ENCODE measurements at regions not wholly inside any gene's neighbourhood (a gene's known extent, or its start where the extent isn't known, plus 50 kb on each side); places are given as distances from the start of the nearest gene placed in this dataset.
"Not testable (repeated sequence)": the region's sequence is repeated elsewhere in the genome, so short reads cannot be mapped to it uniquely, and the experiment has no call there.

DNA sequence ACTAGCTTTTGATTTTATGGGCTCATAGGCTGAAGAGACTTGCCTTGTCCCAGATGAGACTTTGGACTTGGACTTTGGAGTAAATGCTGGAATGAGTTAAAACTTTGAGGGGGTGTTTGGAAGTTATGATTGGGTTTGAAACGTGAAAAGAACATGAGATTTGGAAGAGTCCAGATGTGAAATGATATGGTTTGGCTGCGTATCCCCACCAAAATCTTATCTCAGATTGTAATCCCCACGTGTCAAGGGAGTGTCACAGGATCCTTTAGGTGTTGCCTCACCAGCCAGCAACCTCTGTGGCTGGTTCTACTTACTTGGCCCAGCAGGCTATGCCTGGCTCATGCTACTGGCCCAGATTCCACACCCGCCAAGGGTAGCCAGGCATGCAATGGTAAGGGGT lies 119.6 kb upstream of the NPY start:
- Histone ChIP-seq H3K4me2 (ENCODE audit: control insufficient read depth, extremely low read depth, insufficient read depth, low read depth, low read length) (no peak overlapping the region), H3K27me3 (ENCODE audit: control insufficient read depth, extremely low read depth, insufficient read depth, low read length) (no peaks in the 10 kb centered on the region), H3K36me3 (ENCODE audit: control insufficient read depth in 2 of 2, extremely low read depth in 1 of 2, insufficient read depth in 2 of 2, low read length in 2 of 2) (no peaks in the 10 kb centered on the region), H4K20me1 (ENCODE audit: control insufficient read depth, extremely low read depth, insufficient read depth, low read length) (no peaks in the 10 kb centered on the region), H3K27ac (ENCODE audit: control insufficient read depth, insufficient read depth, low read length) (no peak overlapping the region), H3K4me3 (ENCODE audit: control insufficient read depth in 2 of 3, extremely low read depth in 1 of 3, insufficient read depth in 2 of 3, low read depth in 1 of 3, low read length in 3 of 3) (no peak overlapping the region), H2AFZ (ENCODE audit: control insufficient read depth, low read length) (no peak overlapping the region), H3K79me2 (ENCODE audit: control insufficient read depth, insufficient read depth, low read length) (no peaks in the 10 kb centered on the region), H3K9ac (ENCODE audit: control insufficient read depth, extremely low read depth, insufficient read depth, low read length) (no peak overlapping the region), H3K4me1 (ENCODE audit: control insufficient read depth, extremely low read depth, insufficient read depth, low read length) (no peaks in the 10 kb centered on the region), H3K9me1 (ENCODE audit: control insufficient read depth, extremely low read depth, insufficient read depth, low read length) (no peaks in the 10 kb centered on the region), H3K9me3 (ENCODE audit: control insufficient read depth, low read depth, low read length) (no peaks in the 10 kb centered on the region)
- dilution Hi-C loops (cut with MboI; ENCODE audit: extremely low pct_ligation_motif_present, low sequenced_read_pairs): no loop called here
- no peak for DNase-seq (ENCODE audit: low read depth, low spot score)
- TF ChIP-seq EZH2 (IDR thresholded peaks at IDR 0.05; ENCODE audit: low read length): no peak
- TF ChIP-seq, protein P1, sequence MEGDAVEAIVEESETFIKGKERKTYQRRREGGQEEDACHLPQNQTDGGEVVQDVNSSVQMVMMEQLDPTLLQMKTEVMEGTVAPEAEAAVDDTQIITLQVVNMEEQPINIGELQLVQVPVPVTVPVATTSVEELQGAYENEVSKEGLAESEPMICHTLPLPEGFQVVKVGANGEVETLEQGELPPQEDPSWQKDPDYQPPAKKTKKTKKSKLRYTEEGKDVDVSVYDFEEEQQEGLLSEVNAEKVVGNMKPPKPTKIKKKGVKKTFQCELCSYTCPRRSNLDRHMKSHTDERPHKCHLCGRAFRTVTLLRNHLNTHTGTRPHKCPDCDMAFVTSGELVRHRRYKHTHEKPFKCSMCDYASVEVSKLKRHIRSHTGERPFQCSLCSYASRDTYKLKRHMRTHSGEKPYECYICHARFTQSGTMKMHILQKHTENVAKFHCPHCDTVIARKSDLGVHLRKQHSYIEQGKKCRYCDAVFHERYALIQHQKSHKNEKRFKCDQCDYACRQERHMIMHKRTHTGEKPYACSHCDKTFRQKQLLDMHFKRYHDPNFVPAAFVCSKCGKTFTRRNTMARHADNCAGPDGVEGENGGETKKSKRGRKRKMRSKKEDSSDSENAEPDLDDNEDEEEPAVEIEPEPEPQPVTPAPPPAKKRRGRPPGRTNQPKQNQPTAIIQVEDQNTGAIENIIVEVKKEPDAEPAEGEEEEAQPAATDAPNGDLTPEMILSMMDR (optimal IDR thresholded peaks at IDR 0.05 in 1 of 3, IDR thresholded peaks at IDR 0.05 in 1 of 3, conservative IDR thresholded peaks at IDR 0.05 in 1 of 3; ENCODE audit: extremely low read depth in 1 of 3, insufficient read depth in 2 of 3, low read length in 3 of 3): no peak
- FAIRE-seq: no peak

DNA sequence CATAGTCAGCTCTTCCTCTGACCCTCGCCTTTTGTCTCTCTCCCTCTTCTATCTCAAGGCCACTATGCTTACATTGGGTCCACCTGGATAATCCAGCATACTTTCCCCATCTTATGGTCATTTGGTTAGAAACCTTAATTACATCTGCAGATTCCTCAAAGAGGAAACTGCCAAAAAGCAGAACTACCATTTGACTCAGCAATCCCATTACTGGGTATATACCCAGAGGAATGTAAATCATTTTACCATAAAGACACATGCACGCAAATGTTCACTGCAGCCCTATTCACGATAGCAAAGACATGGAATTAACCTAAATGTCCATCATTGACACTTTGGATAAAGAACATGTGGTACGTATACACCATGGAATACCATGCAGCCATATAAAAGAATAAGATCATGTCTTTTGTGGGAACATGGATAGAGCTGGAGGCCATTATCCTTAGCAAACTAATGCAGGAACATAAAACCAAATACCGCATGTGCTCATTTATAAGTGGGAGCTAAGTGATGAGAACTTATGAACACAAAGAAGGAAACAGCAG lies 114.8 kb upstream of the NPY start:
- no peak overlapping the region for H2AFZ ChIP-seq (ENCODE audit: control insufficient read depth, low read length)
- no peak for FAIRE-seq
- DNase-seq (ENCODE audit: low read depth, low spot score): no peak
- no peaks in the 10 kb centered on the region for H3K4me1 ChIP-seq (ENCODE audit: control insufficient read depth, extremely low read depth, insufficient read depth, low read length)
- H3K4me3 ChIP-seq (ENCODE audit: control insufficient read depth in 2 of 3, extremely low read depth in 1 of 3, insufficient read depth in 2 of 3, low read depth in 1 of 3, low read length in 3 of 3): no peak overlapping the region
- H3K27me3 ChIP-seq (ENCODE audit: control insufficient read depth, extremely low read depth, insufficient read depth, low read length): no peaks in the 10 kb centered on the region
- TF ChIP-seq EZH2 (IDR thresholded peaks at IDR 0.05; ENCODE audit: low read length): no peak
- TF ChIP-seq, protein P1 (optimal IDR thresholded peaks at IDR 0.05 in 1 of 3, IDR thresholded peaks at IDR 0.05 in 1 of 3, conservative IDR thresholded peaks at IDR 0.05 in 1 of 3; ENCODE audit: extremely low read depth in 1 of 3, insufficient read depth in 2 of 3, low read length in 3 of 3): no peak
- no peak overlapping the region for H3K27ac ChIP-seq (ENCODE audit: control insufficient read depth, insufficient read depth, low read length)
- H4K20me1 ChIP-seq (ENCODE audit: control insufficient read depth, extremely low read depth, insufficient read depth, low read length): no peaks in the 10 kb centered on the region
- H3K4me2 ChIP-seq (ENCODE audit: control insufficient read depth, extremely low read depth, insufficient read depth, low read depth, low read length): no peak overlapping the region
- H3K9ac ChIP-seq (ENCODE audit: control insufficient read depth, extremely low read depth, insufficient read depth, low read length): no peak overlapping the region
- dilution Hi-C loops (cut with MboI; ENCODE audit: extremely low pct_ligation_motif_present, low sequenced_read_pairs): no loop called here
- H3K9me3 ChIP-seq (ENCODE audit: control insufficient read depth, low read depth, low read length): no peaks in the 10 kb centered on the region
- H3K36me3 ChIP-seq (ENCODE audit: control insufficient read depth in 2 of 2, extremely low read depth in 1 of 2, insufficient read depth in 2 of 2, low read length in 2 of 2): no peaks in the 10 kb centered on the region
- H3K79me2 ChIP-seq (ENCODE audit: control insufficient read depth, insufficient read depth, low read length): no peaks in the 10 kb centered on the region
- H3K9me1 ChIP-seq (ENCODE audit: control insufficient read depth, extremely low read depth, insufficient read depth, low read length): no peaks in the 10 kb centered on the region

DNA sequence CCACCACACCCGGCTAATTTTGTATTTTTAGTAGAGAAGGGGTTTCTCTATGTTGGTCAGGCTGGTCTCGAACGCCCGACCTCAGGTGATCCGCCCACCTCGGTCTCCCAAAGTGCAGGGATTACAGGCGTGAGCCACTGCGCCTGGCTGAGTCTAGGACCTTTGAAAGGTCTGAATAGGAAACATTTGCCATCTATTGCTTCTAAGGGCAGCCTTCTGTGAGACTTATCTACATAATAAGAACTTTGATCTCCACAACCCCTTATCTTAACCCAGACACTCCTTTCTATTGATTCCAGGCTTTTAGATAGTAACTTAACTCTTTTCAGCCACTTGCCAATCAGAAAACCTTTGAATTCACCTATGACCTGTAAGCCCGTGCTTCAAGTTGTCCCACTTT lies 112.0 kb upstream of the NPY start:
- H3K9me3 ChIP-seq (ENCODE audit: control insufficient read depth, low read depth, low read length); H3K4me3 ChIP-seq (ENCODE audit: control insufficient read depth in 2 of 3, extremely low read depth in 1 of 3, insufficient read depth in 2 of 3, low read depth in 1 of 3, low read length in 3 of 3); H3K79me2 ChIP-seq (ENCODE audit: control insufficient read depth, insufficient read depth, low read length); H3K27me3 ChIP-seq (ENCODE audit: control insufficient read depth, extremely low read depth, insufficient read depth, low read length); dilution Hi-C loops (cut with MboI; ENCODE audit: extremely low pct_ligation_motif_present, low sequenced_read_pairs); H2AFZ ChIP-seq (ENCODE audit: control insufficient read depth, low read length); DNase-seq (ENCODE audit: low read depth, low spot score); H3K9me1 ChIP-seq (ENCODE audit: control insufficient read depth, extremely low read depth, insufficient read depth, low read length); H3K27ac ChIP-seq (ENCODE audit: control insufficient read depth, insufficient read depth, low read length); H3K9ac ChIP-seq (ENCODE audit: control insufficient read depth, extremely low read depth, insufficient read depth, low read length); H3K36me3 ChIP-seq (ENCODE audit: control insufficient read depth in 2 of 2, extremely low read depth in 1 of 2, insufficient read depth in 2 of 2, low read length in 2 of 2); H3K4me1 ChIP-seq (ENCODE audit: control insufficient read depth, extremely low read depth, insufficient read depth, low read length); H3K4me2 ChIP-seq (ENCODE audit: control insufficient read depth, extremely low read depth, insufficient read depth, low read depth, low read length); FAIRE-seq; H4K20me1 ChIP-seq (ENCODE audit: control insufficient read depth, extremely low read depth, insufficient read depth, low read length): not testable (repeated sequence)
